ENCODE measurements at regions not wholly inside any gene's neighbourhood (a gene's known extent, or its start where the extent isn't known, plus 50 kb on each side); places are given as distances from the start of the nearest gene placed in this dataset.

GRCh38 chr9:88645879-88646199 is 110.9 kb downstream of the NXNL2 start:
- TF ChIP-seq, protein P1, sequence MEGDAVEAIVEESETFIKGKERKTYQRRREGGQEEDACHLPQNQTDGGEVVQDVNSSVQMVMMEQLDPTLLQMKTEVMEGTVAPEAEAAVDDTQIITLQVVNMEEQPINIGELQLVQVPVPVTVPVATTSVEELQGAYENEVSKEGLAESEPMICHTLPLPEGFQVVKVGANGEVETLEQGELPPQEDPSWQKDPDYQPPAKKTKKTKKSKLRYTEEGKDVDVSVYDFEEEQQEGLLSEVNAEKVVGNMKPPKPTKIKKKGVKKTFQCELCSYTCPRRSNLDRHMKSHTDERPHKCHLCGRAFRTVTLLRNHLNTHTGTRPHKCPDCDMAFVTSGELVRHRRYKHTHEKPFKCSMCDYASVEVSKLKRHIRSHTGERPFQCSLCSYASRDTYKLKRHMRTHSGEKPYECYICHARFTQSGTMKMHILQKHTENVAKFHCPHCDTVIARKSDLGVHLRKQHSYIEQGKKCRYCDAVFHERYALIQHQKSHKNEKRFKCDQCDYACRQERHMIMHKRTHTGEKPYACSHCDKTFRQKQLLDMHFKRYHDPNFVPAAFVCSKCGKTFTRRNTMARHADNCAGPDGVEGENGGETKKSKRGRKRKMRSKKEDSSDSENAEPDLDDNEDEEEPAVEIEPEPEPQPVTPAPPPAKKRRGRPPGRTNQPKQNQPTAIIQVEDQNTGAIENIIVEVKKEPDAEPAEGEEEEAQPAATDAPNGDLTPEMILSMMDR (IDR thresholded peaks at IDR 0.05; ENCODE audit: low read depth, low read length, missing control alignments) = no peak
- no peak for DNase-seq (ENCODE audit: low read depth)
- H3K4me3 ChIP-seq (ENCODE audit: low read depth, low read length) = no peak overlapping the region

DNA sequence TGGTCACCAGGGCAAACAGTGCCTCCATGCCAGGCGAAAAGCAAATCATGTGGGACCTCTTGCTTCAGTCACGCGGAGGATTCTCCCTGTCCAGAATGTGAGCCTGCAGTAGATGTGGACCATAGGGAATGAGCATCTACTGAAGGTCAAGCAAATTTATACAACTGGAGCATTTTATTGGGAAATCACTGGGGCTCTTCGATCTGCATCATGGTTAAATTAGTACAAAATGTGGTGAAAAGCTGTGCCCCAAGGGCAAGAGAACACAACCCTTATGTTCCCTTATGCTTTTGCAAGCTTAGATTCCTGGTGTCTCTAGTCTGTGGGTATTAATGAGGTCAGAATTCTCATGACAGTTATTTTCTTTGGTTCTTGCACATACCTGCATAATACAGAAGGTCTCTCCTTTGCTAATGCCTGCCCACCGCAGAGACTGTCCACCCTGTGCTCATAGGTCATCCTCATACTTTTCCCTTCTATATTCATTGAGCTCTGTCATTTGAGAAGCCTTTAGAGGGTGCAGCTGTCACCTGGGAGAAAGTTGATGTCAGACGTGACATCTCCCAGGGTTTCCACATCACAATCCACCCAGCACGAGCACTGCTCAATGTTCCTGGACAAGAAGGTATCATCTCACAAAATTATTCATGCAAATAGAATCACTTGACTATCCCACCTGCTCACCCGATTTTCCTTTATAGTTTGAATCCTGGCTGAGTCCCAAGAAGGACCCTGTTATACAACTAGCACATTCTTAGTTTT is 111.7 kb downstream of the NXNL2 start:
- no peak overlapping the region for H3K4me3 ChIP-seq (ENCODE audit: low read depth, low read length)
- TF ChIP-seq, protein P1 (IDR thresholded peaks at IDR 0.05; ENCODE audit: low read depth, low read length, missing control alignments) = no peak
- no peak for DNase-seq (ENCODE audit: low read depth)

GRCh38 chr9:88651682-88652633 is 117.0 kb downstream of the NXNL2 start:
- no peak for DNase-seq (ENCODE audit: low read depth)
- TF ChIP-seq, protein P1 (IDR thresholded peaks at IDR 0.05; ENCODE audit: low read depth, low read length, missing control alignments) = no peak
- no peak overlapping the region for H3K4me3 ChIP-seq (ENCODE audit: low read depth, low read length)

DNA sequence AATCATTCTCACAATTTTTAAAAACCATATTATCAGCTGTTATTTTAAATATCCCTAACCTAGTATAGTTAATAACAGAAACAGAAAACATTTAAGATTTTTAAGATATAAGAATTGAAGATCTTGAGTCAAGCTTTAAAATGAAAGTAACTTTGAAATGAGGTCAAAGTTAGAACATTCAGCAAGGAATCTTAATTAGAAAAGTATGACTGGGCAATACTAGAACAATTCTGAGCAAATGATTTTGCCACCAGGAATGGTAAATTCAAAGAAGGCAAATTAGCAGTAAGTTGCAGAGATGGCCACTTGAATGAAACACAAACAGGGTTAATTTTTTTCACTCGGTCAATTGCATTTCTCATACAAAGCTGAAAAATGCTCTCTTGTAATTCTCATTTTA is 117.9 kb downstream of the NXNL2 start:
- TF ChIP-seq, protein P1 (IDR thresholded peaks at IDR 0.05; ENCODE audit: low read depth, low read length, missing control alignments) = no peak
- H3K4me3 ChIP-seq (ENCODE audit: low read depth, low read length) = no peak overlapping the region
- no peak for DNase-seq (ENCODE audit: low read depth)

- TF ChIP-seq, protein P1 (IDR thresholded peaks at IDR 0.05; ENCODE audit: low read depth, low read length, missing control alignments) = no peak
- H3K4me3 ChIP-seq (ENCODE audit: low read depth, low read length) = no peak overlapping the region
- no peak for DNase-seq (ENCODE audit: low read depth)
Measured at GRCh38 chr9:88653406-88653805, 118.4 kb downstream of the NXNL2 start.

GRCh38 chr9:88653911-88654310 is 118.9 kb downstream of the NXNL2 start:
- DNase-seq (ENCODE audit: low read depth) = no peak
- no peak overlapping the region for H3K4me3 ChIP-seq (ENCODE audit: low read depth, low read length)
- TF ChIP-seq, protein P1 (IDR thresholded peaks at IDR 0.05; ENCODE audit: low read depth, low read length, missing control alignments) = no peak
